ENCODE measurements at regions not wholly inside any gene's neighbourhood (a gene's known extent, or its start where the extent isn't known, plus 50 kb on each side); places are given as distances from the start of the nearest gene placed in this dataset.
"Not testable (repeated sequence)": the region's sequence is repeated elsewhere in the genome, so short reads cannot be mapped to it uniquely, and the experiment has no call there.

DNA sequence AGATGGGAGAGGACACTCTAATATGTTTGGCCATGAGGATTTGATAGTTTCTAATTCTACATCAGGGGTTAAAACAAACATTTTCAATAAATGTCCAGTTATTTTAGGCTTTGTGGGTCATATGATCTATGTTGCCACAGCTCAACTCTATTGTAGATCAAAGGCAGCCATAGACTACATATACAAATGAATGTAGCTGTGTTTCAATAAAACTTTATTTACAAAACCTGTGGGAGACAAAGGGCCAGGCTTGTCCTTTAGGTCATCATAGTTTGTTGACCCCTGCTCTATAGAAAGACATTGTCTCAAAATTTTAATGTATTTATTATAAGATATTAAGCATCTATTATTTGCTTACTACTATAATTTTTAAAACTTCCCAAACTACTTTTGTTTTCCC is 325.4 kb upstream of the MEF2C start:
- no peak for DNase-seq (ENCODE audit: low read depth)

DNA sequence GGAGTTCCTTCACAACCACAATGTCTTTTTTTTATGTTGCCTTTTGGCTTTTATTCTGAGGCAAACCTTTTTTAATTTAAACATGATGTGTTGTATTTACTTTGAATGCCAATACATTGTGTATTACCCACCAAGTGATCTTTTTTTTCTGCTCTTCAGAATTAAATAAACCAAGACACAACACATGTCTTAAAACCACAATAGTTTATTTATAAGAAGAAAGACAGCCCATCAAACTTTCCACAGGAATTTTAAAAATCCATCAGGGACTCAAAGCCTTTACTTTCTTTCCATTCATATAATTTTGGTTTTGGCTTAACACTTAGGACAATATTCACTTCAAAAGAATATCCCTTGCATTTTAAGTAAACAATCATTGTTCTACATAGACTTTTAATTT is 321.8 kb upstream of the MEF2C start:
- DNase-seq (ENCODE audit: low read depth): no peak

- DNase-seq (ENCODE audit: low read depth): no peak
These were observed 320.6 kb upstream of the MEF2C start for GRCh38 chr5:89203611-89204010.

GRCh38 chr5:89200899-89201298 is 317.9 kb upstream of the MEF2C start:
- no peak for DNase-seq (ENCODE audit: low read depth)

GRCh38 chr5:89199306-89199705 is 316.3 kb upstream of the MEF2C start:
- DNase-seq (ENCODE audit: low read depth): no peak

GRCh38 chr5:89191374-89191773 is 308.4 kb upstream of the MEF2C start:
- DNase-seq (ENCODE audit: low read depth): no peak

DNA sequence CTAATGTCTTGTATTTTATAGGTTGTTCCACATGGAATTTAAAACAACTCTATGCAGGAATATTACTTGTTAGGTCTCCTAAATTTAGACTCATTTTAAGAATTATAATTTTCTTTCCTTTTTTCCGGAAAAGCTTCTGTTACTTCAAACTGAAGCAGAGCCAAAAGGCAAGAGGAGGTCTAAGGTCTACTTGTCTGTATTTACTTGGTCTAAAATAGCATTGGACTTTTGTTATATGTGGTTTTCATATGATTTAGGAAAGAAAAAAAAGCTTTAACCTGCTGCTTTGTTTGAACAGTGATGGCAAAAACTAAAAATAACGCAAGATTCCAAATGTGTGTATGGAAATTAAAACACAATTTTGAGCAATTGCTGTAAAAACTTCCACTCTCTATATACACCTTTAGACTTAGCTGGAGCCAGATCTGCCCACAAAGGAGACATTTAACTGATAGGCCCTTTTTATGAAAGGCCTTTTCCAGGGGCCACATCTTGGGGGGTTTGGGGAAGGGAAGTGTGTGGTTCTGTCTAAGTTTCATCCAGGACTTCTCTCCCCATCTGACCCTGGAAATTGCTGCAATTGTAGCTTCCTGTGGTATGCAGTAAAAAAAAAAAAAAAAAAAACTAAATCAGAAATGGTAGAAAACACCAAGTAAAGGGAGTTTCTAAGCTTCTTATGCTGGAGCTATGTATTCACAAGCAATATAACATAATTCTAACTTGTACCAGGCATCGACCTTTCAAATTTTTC is 307.7 kb upstream of the MEF2C start:
- no peak for DNase-seq (ENCODE audit: low read depth)

- DNase-seq (ENCODE audit: low read depth): no peak
These were observed 305.0 kb upstream of the MEF2C start for GRCh38 chr5:89187883-89188465.

GRCh38 chr5:89187268-89187667 is 304.3 kb upstream of the MEF2C start:
- DNase-seq (ENCODE audit: low read depth): no peak

- no peak for DNase-seq (ENCODE audit: low read depth)
These were observed 298.6 kb upstream of the MEF2C start for GRCh38 chr5:89181546-89181945.

GRCh38 chr5:89179731-89180130 is 296.7 kb upstream of the MEF2C start:
- DNase-seq (ENCODE audit: low read depth): peak; percentile 30

DNA sequence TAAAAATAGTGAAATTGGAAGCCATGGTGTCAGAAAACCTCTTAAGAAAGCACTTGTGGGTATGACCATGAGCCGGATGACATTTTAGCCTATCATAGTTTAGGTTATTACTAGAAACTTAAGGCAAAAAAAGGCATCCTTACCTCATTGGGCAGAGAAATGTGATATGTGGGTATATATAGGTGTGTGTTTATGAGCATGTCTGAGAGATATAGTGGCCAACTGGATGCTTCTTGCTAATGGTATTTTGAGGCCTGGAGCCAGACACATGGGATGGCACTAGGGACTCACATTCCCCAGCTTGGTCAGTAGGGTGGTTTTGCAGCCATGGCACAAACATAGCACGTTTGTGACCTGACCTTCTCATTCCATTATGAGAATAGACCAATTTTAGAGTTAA is 295.6 kb upstream of the MEF2C start:
- no peak for DNase-seq (ENCODE audit: low read depth)

- DNase-seq (ENCODE audit: low read depth): no peak
These were observed 290.5 kb upstream of the MEF2C start for GRCh38 chr5:89173528-89173927.

- no peak for DNase-seq (ENCODE audit: low read depth)
These were observed 285.8 kb upstream of the MEF2C start for GRCh38 chr5:89168766-89169165.

GRCh38 chr5:89164703-89165102 is 281.7 kb upstream of the MEF2C start:
- not testable (repeated sequence) for DNase-seq (ENCODE audit: low read depth)

GRCh38 chr5:89156226-89156625 is 273.2 kb upstream of the MEF2C start:
- no peak for DNase-seq (ENCODE audit: low read depth)

DNA sequence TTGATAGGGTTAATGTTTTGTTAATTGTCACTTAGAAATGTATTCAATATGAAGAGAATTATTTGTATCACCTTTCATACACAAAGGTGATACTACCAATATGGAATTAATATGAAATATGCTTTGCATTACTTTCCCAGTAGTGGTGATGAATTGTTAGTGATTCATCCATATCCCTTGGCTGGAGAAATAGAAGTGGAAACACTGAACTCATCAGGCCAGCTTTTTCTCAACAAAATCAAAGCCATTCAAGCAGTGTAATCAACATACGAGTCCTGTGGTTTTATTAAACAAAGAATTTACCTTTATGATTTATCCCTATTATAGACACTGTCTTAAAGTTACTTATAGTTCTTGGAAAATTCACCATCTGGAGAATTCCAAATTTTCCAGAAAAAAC is 264.0 kb upstream of the MEF2C start:
- DNase-seq (ENCODE audit: low read depth): no peak

GRCh38 chr5:89137148-89137547 is 254.2 kb upstream of the MEF2C start:
- no peak for DNase-seq (ENCODE audit: low read depth)

DNA sequence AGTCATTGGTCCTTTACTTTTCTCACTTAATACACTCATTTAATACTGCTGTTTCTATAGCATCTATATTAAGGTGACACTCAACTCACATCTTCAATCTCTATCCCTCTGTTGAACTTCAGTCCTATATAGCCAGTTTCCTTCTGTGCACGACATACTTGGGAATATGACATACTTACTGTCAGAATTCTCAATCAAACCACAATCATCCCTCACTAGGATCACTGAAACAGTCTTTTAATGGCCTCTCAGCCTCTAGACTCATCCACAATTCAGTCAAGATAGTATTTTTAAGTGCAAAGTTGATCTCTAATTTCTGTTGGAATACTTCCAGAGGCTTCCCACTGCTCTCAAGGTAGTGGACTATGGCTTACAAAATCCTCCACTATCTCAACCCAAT is 251.0 kb upstream of the MEF2C start:
- no peak for DNase-seq (ENCODE audit: low read depth)

DNA sequence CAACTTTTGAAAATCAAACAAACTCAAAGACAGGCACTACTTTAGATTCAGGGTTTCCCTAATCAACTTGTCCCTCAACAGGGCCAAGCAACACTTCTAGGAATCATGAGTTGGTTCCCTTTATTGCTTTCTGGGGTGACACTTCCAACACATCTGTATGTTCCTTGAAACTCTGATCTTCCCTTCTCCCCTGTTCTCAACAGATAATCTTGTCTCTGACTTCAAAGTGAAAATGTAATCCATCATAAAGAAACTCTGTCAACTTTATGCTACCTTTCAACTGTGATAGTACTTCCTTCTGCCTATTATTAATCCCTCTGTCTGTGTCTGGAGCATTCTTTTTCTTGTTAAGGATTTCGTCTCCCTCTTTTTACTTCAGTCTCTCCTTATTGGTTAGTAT is 250.1 kb upstream of the MEF2C start:
- DNase-seq (ENCODE audit: low read depth): no peak

GRCh38 chr5:89130851-89131250 is 247.9 kb upstream of the MEF2C start:
- DNase-seq (ENCODE audit: low read depth): no peak

DNA sequence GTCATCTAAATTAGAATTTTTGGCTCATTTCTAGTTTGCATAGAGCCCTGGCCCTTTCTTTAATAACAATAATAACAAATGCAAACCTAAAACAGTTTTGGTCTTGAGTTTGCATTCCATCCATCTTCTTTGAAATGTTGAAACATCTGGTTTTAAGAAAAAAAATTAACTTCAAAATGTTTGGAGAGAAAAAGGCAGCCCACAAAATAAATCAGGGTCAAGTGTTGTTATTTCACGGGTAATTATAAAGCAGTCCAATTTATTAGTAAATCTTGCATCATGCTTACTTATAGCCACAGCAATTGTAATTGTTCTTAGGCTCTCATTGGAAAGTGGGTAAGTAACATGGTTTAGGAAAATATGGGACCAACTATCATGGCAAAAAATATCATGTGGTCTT is 247.0 kb upstream of the MEF2C start:
- DNase-seq (ENCODE audit: low read depth): no peak

DNA sequence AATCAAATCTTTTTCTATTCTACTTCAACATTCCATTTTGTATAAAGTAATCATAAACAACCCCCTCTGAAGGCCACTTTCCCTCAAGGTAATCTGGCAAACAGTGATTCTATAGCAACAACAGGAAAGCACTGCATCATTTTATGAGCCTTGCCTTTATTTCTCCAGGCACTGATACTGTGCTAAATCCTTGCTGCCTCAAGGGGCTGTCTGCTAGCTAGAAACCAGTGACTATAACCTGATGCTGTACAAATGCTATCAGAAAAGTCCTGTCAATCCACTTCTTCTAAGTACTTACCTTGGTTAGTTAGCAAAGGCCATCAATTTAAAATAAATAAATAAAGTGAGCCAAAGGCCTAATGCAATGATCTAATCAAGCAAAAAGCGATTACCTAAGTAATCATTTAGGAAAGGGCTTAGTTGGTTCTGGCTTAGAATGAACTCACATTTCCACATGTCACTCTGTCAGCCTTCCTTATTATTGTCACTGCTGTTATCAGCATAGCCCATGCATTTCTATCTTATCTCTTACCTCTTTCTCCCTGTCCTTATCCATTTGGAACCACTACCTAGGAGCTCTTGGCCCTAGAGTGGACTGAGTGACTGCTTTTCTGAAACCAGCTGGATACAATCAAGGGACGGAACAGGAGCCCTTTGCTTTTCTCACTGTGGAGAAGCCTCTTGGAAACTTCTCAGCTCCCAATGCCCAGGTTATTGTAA is 246.1 kb upstream of the MEF2C start:
- DNase-seq (ENCODE audit: low read depth): no peak

All from fibroblast of the conjunctiva (primary cell).